ENCODE measurements at regions not wholly inside any gene's neighbourhood (a gene's known extent, or its start where the extent isn't known, plus 50 kb on each side); places are given as distances from the start of the nearest gene placed in this dataset.
"Not testable (repeated sequence)": the region's sequence is repeated elsewhere in the genome, so short reads cannot be mapped to it uniquely, and the experiment has no call there.

DNA sequence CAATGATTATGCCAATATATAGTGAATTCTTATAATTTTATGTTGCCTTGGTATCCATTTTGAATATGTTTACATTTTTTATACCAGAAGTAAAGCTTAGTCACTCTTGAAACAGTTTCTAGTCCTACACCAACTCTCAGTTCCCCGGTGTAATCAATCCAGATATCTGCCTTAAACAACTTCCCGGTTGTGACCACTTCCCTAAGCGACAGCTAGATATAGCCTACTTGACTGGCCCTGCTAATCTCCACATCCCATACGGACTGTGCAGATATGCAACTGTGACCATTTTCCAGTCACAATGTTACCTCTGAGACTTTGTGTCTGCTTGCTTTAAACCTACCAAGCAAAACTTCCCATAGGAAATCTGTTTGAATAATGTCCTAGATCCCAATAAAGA, 1551.5 kb upstream of the SEL1L start:
- H3K27ac ChIP-seq, result no peak overlapping the region
- 86 to 89% methylated on average over 4 of the region's 4 CpGs for WGBS, 2 donors
- no peak for DNase-seq
- H3K36me3 ChIP-seq, result no peaks in the 10 kb centered on the region
- no peaks in the 10 kb centered on the region for H3K9me3 ChIP-seq
- peaks cover 0 to 3% of the 10 kb centered on the region in 2 donors for H3K4me1 ChIP-seq
- intact Hi-C loops (cut with DNase I), result no loop called here
- no peaks in the 10 kb centered on the region for H3K27me3 ChIP-seq
- TF ChIP-seq, protein P1, sequence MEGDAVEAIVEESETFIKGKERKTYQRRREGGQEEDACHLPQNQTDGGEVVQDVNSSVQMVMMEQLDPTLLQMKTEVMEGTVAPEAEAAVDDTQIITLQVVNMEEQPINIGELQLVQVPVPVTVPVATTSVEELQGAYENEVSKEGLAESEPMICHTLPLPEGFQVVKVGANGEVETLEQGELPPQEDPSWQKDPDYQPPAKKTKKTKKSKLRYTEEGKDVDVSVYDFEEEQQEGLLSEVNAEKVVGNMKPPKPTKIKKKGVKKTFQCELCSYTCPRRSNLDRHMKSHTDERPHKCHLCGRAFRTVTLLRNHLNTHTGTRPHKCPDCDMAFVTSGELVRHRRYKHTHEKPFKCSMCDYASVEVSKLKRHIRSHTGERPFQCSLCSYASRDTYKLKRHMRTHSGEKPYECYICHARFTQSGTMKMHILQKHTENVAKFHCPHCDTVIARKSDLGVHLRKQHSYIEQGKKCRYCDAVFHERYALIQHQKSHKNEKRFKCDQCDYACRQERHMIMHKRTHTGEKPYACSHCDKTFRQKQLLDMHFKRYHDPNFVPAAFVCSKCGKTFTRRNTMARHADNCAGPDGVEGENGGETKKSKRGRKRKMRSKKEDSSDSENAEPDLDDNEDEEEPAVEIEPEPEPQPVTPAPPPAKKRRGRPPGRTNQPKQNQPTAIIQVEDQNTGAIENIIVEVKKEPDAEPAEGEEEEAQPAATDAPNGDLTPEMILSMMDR (IDR thresholded peaks at IDR 0.05), result no peak
- no peak for TF ChIP-seq POLR2A (IDR thresholded peaks at IDR 0.05)
- H3K4me3 ChIP-seq (replicated peaks in 1 of 3), result no peak overlapping the region

DNA sequence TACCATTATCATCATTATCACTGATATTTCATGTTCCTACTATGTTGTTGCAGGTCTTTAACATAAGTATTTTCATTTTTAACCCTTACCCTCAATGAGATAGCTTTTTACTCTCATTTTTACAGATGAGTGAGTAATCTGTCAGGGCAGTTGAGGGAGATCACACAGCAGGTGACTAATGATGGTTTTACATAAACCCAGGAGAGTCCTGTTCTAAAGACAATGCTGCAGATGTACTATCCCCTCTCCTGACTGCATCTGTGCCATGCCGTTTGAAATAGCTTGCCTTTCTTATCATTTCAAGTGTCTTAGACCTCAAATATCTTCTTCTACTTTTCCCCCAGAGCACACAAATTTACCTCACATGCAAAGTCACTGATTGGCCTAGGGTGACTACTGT, 1552.1 kb upstream of the SEL1L start:
- TF ChIP-seq, protein P1 (IDR thresholded peaks at IDR 0.05), result no peak
- no peak for TF ChIP-seq POLR2A (IDR thresholded peaks at IDR 0.05)
- intact Hi-C loops (cut with DNase I), result no loop called here
- 68 to 75% methylated on average over 1 of the region's 1 CpG for WGBS, 2 donors
- Histone ChIP-seq H3K27me3 (no peaks in the 10 kb centered on the region), H3K4me3 (replicated peaks in 1 of 3) (no peak overlapping the region), H3K9me3 (no peaks in the 10 kb centered on the region), H3K36me3 (no peaks in the 10 kb centered on the region), H3K27ac (no peak overlapping the region), H3K4me1 (peaks cover 0 to 3% of the 10 kb centered on the region in 2 donors)
- no peak for DNase-seq

DNA sequence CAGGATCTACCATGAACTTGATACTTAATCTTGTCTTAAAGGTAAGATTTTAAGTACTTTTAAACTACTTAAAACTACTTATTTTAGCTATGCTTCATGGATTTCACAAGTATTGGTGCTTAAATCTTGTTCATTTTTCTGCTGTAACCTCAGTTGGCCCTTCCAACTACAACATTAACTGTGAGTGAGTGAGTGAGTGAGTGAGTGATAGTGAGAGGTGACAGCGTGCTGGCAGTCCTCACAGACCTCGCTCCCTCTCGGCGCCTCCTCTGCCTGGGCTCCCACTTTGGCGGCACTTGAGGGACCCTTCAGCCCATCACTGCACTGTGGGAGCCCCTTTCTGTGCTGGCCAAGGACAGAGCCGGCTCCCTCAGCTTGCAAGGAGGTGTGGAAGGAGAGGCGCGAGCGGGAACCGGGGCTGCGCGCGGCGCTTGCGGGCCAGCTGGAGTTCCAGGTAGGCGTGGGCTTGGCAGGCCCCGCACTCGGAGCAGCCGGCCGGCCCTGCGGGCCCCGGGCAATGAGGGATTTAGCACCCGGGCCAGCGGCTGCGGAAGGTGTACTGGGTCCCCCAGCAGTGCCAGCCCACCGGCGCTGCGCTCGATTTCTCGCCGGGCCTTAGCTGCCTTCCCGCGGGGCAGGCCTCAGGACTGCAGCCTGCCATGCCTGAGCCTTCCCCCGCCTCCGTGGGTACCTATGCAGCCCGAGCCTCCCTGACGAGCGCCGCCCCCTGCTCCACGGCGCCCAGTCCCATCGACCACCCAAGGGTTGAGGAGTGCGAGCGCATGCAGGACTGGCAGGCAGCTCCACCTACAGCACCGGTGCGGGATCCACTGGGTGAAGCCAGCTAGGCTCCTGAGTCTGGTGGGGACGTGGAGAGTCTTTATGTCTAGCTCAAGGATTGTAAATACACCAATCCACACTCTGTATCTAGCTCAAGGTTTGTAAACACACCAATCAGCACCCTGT, 1558.6 kb upstream of the SEL1L start:
- H3K4me3 ChIP-seq (replicated peaks in 1 of 3), result peak overlapping the region in 1 of 3 donors; percentile 8
- H3K9me3 ChIP-seq; H3K27ac ChIP-seq; H3K27me3 ChIP-seq; H3K36me3 ChIP-seq; intact Hi-C loops (cut with DNase I); H3K4me1 ChIP-seq: not testable (repeated sequence)
- 16 to 58% methylated on average over 12 to 25 of the region's 47 CpGs for WGBS, 2 donors
- DNase-seq, result peak; percentile 21 to 48

DNA sequence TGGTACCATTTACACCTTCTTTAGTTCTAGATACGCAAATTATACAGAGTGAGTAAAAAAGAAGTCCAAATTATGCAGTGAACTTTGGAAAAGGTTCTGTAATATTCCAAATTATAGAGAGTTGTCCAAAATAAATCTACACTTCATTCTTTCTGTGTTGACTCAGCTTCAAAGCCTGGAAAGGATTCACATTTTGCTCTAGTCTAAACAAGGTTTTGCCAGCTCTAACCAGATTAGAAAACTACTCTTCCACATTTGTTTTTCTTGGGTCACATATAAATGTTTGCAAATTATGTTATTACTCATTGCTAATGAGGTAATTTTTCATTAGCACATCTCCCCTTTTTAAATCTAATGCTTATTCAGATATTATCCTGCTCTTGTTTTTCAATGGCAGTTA, 1562.4 kb upstream of the SEL1L start:
- no peaks in the 10 kb centered on the region for H3K27me3 ChIP-seq
- DNase-seq, result no peak
- H3K9me3 ChIP-seq, result no peaks in the 10 kb centered on the region
- intact Hi-C loops (cut with DNase I), result no loop called here
- 67 to 84% methylated on average over 1 of the region's 1 CpG for WGBS, 2 donors
- TF ChIP-seq, protein P1 (IDR thresholded peaks at IDR 0.05), result no peak
- no peak for TF ChIP-seq POLR2A (IDR thresholded peaks at IDR 0.05)
- H3K4me3 ChIP-seq (replicated peaks in 1 of 3), result no peak overlapping the region
- H3K27ac ChIP-seq, result no peak overlapping the region
- no peaks in the 10 kb centered on the region for H3K36me3 ChIP-seq
- no peaks in the 10 kb centered on the region for H3K4me1 ChIP-seq

DNA sequence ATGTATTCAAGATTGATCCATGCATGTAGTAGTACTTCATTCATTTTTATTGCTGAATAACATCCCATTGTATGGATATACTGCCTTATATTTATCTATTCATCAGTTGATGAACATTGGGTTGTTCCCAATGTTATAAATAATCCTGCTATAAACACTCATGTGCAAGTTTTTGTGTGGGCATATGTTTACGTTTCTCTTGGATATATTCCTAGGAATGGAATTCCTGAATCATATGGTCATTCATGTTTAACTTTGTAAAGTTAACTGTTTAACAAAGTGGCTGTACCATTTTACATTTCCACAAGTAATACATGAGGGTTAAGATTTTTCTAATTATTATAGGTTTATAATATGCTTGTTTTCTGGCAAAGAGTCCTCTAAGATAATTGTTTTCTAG, 1568.2 kb upstream of the SEL1L start:
- 90 to 94% methylated on average over 1 of the region's 1 CpG for WGBS, 2 donors
- no peaks in the 10 kb centered on the region for H3K9me3 ChIP-seq
- no peak overlapping the region for H3K27ac ChIP-seq
- no peaks in the 10 kb centered on the region for H3K27me3 ChIP-seq
- no peak for DNase-seq
- TF ChIP-seq, protein P1 (IDR thresholded peaks at IDR 0.05), result no peak
- no peak for TF ChIP-seq POLR2A (IDR thresholded peaks at IDR 0.05)
- no peak overlapping the region for H3K4me3 ChIP-seq (replicated peaks in 1 of 3)
- no peaks in the 10 kb centered on the region for H3K4me1 ChIP-seq
- intact Hi-C loops (cut with DNase I), result no loop called here
- no peaks in the 10 kb centered on the region for H3K36me3 ChIP-seq
